BJ (cell line): ENCODE measurements at regions not wholly inside any gene's neighbourhood (a gene's known extent, or its start where the extent isn't known, plus 50 kb on each side); places are given as distances from the start of the nearest gene placed in this dataset.
"Not testable (repeated sequence)": the region's sequence is repeated elsewhere in the genome, so short reads cannot be mapped to it uniquely, and the experiment has no call there.

Source experiments
- CTCF ChIA-PET: fragments of 350-600 bp; formaldehyde crosslinking; extraction: SDS; loops from one replicate; lab custom pipeline; 2021; ENCODE audit warnings: antibody characterized with exemption, inconsistent platforms; lab: Yijun Ruan, JAX
- POLR2A ChIA-PET: fragments of 300-600 bp; sonication (Branson Sonifier 250); formaldehyde crosslinking; extraction: SDS; loops from one replicate; lab custom pipeline; 2021; ENCODE audit warnings: antibody characterized with exemption; lab: Charles Lee
- DNase-seq: peaks from one replicate; pipeline ENCODE4 v3.0.0-alpha.2; 2011; ENCODE audit warnings: low read depth
- H3K27me3 ChIP-seq: 2 replicates; pipeline ENCODE4 v1.6.0; 2011; ENCODE audit warnings: low read length; ENCODE audit not compliant: control insufficient read depth, insufficient read depth
- H3K36me3 ChIP-seq: 2 replicates; pipeline ENCODE4 v1.5.1; 2011; ENCODE audit warnings: low read length; ENCODE audit not compliant: control insufficient read depth, insufficient read depth
- H3K4me3 ChIP-seq: 2 replicates; pipeline ENCODE4 v1.5.1; 2011; ENCODE audit warnings: low read depth, mild to moderate bottlenecking, control low read depth, low read length
- CTCF ChIP-seq: IDR thresholded peaks from 2 replicates; pipeline ENCODE4 v1.5.1; 2011; ENCODE audit warnings: low read depth, mild to moderate bottlenecking, control low read depth, inconsistent platforms, low read length, moderate library complexity; ENCODE audit not compliant: insufficient read depth

GRCh38 chr2:134041877-134042276 lies 212.0 kb upstream of the MGAT5 start:
- no peaks in the 10 kb centered on the region for H3K36me3 ChIP-seq
- no peak for TF ChIP-seq CTCF
- H3K4me3 ChIP-seq = no peak overlapping the region
- DNase-seq = no peak
- no peaks in the 10 kb centered on the region for H3K27me3 ChIP-seq
- ChIA-PET POLR2A (no interaction called here), CTCF (no interaction called here)

DNA sequence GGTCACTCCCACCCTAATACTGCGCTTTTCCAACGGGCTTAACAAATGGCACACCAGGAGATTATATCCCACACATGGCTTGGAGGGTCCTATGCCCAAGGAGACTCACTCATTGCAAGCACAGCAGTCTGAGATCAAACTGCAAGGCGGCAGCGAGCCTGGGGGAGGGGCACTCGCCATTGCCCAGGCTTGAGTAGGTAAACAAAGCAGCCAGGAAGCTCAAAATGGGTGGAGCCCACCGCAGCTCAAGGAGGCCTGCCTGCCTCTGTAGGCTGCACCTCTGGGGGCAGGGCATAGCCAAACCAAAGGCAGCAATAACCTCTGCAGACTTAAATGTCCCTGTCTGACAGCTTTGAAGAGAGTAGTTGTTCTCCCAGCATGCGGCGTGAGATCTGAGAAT lies 210.8 kb upstream of the MGAT5 start:
- ChIA-PET POLR2A (interaction anchor here (0.6 kb wide), 1 partner anchor 1239 kb away, joined by 3 read pairs; no protein-coding TSS in a partner anchor), CTCF (interaction anchor here (0.7 kb wide), 1 partner anchor 368 kb away, joined by 3 read pairs; no protein-coding TSS in a partner anchor)
- not testable (repeated sequence) for H3K36me3 ChIP-seq, DNase-seq, H3K27me3 ChIP-seq, H3K4me3 ChIP-seq

DNA sequence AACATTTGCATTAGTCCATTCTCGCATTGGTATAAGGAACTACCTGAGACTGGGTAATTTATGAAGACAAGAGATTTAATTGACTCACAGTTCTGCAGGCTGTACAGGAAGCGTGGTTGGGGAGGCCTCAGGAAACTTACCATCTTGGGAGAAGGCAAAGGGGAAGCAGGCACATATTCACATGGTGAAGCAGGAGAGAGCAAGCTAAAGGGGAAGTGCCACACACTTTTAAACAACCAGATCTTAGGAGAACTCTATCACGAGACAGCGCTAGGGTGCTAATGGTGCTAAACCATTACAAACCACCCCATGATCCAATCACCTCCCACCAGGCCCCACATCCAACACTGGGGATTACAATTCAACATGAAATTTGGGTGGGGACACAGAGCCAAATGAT lies 201.7 kb upstream of the MGAT5 start:
- ChIA-PET CTCF (no interaction called here), POLR2A (no interaction called here)
- Histone ChIP-seq H3K36me3 (no peaks in the 10 kb centered on the region), H3K4me3 (no peak overlapping the region), H3K27me3 (no peaks in the 10 kb centered on the region)
- DNase-seq = no peak
- no peak for TF ChIP-seq CTCF

DNA sequence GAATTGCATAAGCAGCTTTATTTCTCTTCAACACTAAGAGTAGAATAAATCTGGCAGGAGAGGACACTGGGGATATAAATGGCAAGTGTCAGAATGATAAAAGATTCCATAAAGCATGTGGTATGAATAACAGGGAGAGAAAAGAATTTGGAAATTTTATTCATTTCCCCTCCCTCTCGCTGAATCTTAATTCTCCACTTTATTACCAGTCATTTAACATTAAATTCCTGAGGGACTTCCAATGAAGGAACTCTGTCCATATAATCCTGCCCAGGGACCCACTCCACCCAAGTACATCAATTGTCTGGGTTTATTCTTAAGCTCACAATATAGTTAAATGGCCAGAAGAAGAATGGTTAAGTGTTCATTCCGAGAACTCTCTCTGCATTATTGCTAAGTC lies 197.7 kb upstream of the MGAT5 start:
- no peaks in the 10 kb centered on the region for H3K36me3 ChIP-seq
- H3K27me3 ChIP-seq = no peaks in the 10 kb centered on the region
- ChIA-PET CTCF (no interaction called here), POLR2A (no interaction called here)
- no peak overlapping the region for H3K4me3 ChIP-seq
- no peak for DNase-seq
- TF ChIP-seq CTCF = no peak

GRCh38 chr2:134061066-134061465 lies 192.8 kb upstream of the MGAT5 start:
- H3K4me3 ChIP-seq, CTCF ChIA-PET: not testable (repeated sequence)

DNA sequence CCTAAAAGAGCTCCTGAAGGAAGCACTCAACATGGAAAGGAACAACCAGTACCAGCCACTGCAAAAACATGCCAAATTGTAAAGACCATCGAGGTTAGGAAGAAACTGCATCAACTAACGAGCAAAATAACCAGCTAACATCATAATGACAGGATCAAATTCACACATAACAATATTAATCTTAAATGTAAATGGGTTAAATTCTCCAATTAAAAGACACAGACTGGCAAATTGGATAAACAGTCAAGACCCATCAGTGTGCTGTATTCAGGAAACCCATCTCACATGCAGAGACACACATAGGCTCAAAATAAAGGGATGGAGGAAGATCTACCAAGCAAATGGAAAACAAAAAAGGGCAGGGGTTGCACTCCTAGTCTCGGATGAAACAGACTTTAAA lies 191.6 kb upstream of the MGAT5 start:
- H3K4me3 ChIP-seq, H3K36me3 ChIP-seq, CTCF ChIA-PET, DNase-seq, POLR2A ChIA-PET, H3K27me3 ChIP-seq: not testable (repeated sequence)

More at GRCh38 chr2:134061066-134061465, 192.8 kb upstream of the MGAT5 start:
- POLR2A ChIA-PET, H3K27me3 ChIP-seq, H3K36me3 ChIP-seq, DNase-seq: not testable (repeated sequence)

- CTCF ChIA-PET, POLR2A ChIA-PET, H3K36me3 ChIP-seq, H3K27me3 ChIP-seq, H3K4me3 ChIP-seq, DNase-seq: not testable (repeated sequence)
Observed at GRCh38 chr2:134063916-134064315, 190.0 kb upstream of the MGAT5 start.
